GM12865 (cell line): ENCODE measurements at regions not wholly inside any gene's neighbourhood (a gene's known extent, or its start where the extent isn't known, plus 50 kb on each side); places are given as distances from the start of the nearest gene placed in this dataset.
"Not testable (repeated sequence)": the region's sequence is repeated elsewhere in the genome, so short reads cannot be mapped to it uniquely, and the experiment has no call there.

Experiments
- DNase-seq: peaks from one replicate; pipeline ENCODE4 v3.0.0; 2010; ENCODE audit warnings: low read depth
- H3K4me3 ChIP-seq: 2 replicates; pipeline ENCODE4 v1.5.1; 2011; ENCODE audit warnings: mild to moderate bottlenecking, low read depth, low read length, control low read depth

- DNase-seq = not testable (repeated sequence)
Measured at GRCh38 chr1:223952801-223953200, 107.1 kb upstream of the TP53BP2 start.

GRCh38 chr1:223951551-223951950 is 105.8 kb upstream of the TP53BP2 start:
- DNase-seq, H3K4me3 ChIP-seq: not testable (repeated sequence)

More at GRCh38 chr1:223952801-223953200, 107.1 kb upstream of the TP53BP2 start:
- H3K4me3 ChIP-seq = not testable (repeated sequence)

GRCh38 chr1:223949944-223950343 is 104.2 kb upstream of the TP53BP2 start:
- DNase-seq, H3K4me3 ChIP-seq: not testable (repeated sequence)

DNA sequence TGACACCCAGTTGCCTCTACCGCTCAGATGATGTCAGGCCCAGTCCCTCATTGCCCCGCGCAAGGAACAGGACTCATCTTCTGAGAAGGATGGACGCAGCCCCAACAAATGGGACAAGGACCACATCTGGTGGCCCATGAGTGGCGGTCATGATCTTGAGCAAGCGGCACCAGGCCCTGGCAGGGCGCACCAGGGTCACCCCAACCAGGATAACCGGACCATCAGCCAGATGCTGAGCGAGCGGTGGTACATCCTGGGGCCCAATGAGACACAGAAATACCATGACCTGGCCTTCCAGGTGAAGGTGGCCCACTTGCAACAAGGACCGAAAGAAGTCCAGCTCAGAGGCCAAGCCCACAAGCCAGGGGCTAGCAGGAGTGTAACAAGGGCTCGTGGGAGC is 102.3 kb upstream of the TP53BP2 start:
- not testable (repeated sequence) for H3K4me3 ChIP-seq, DNase-seq

GRCh38 chr1:223936592-223936991 is 90.8 kb upstream of the TP53BP2 start:
- not testable (repeated sequence) for DNase-seq, H3K4me3 ChIP-seq

DNA sequence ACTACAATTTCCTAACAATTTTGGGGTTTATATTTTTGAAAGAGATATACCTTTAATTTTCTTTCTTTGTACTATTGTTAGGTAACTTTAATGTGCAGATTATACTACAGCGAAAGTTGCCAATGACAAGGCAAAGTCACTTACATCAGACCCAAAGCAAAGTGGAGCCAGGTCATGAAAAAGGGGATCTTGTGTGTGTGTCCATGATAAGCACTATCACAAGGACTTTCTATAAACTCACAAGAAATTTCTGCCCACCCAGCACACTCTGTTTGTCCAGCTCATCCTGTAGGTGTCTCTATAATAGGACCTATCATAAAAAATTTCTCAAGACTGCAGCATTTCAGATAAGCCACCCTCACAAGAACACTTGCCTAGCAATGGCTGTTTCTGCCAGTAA is 85.7 kb upstream of the TP53BP2 start:
- not testable (repeated sequence) for H3K4me3 ChIP-seq, DNase-seq

DNA sequence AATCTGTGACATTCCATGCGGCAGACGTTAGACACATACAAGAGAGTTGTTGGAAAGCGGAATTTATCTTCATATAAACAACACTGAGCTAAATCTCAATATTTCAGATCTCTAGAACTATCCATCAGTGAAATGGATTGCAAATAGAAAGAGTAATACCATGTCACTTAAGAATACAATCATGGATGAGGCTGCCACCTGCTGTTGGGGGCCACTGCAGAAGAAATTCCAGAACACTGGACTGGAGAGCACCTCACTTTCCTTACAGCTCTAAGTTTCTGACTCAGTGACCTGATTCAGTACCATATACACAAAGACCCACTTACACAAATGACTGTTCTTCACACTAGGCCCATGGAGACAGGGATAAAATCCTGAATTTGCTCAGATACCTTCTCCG is 75.1 kb upstream of the TP53BP2 start:
- not testable (repeated sequence) for DNase-seq, H3K4me3 ChIP-seq

GRCh38 chr1:223915476-223915875 is 69.7 kb upstream of the TP53BP2 start:
- not testable (repeated sequence) for DNase-seq, H3K4me3 ChIP-seq

DNA sequence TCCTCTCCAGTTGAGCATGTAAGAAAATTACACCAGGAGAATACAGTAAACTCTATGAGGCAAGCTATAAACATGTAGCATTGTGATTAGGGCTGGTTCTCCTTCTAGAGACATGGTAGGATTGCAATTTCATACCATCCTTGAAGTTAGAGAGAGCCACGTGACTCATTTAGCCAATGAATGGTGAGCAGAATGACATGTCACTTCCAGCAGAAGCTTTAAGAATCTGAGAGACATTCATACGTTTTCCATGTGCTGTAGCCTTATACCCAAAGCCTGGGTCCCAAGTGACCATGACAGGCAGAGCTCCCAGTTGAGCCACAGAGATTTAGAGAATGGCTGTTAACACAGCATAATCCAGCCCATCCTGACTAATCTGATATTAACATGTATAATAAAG is 68.0 kb upstream of the TP53BP2 start:
- DNase-seq, H3K4me3 ChIP-seq: not testable (repeated sequence)

DNA sequence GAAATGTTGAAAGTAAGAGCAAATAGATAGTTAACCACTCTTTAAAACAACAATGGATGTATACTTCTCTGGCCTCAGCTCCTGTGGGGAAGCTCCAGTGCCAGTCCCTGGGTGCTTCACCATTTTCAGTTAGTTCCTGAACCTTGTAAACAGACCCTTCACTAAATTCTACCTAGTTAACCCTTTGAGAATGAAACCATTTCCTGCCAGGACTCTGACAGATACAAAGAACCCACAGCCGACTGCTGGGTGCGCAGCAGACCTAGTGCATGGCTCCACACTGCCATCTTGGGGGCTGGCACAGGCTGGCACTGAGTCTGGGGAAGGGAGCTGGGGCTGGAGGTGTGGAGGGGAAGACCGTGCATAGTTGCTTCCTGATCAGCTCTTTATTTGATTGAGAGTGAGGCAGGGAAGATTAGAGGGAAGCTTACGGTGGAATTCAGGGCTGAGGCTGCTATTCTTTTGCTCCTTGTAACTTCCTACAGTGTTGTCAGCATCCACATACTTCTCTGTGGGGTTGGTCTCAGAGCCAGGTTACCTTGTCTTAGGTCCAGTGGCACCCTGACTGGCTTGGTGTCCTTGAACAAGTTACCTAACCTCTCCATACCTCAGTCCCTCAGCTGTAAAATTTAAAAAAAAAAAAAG is 62.3 kb upstream of the TP53BP2 start:
- DNase-seq, H3K4me3 ChIP-seq: not testable (repeated sequence)

DNA sequence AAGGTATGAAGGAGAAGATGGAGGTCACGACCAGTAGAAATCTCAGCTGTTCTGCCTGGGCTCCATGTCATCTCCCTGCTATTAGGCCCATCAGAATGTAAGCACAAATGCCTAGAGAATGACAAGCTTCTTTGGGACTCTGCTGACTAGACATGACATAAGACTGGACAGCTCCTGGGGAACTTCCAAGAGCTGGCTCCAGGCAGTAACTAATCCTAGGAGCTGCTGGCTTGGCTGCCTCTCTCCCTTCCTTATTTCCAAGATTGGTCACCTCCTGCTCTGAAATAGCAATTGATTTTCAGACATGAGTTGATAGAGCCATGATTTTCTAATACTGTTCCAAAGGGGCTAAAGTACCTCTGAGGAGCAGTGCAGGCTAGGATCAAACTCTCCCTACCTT is 57.5 kb upstream of the TP53BP2 start:
- H3K4me3 ChIP-seq, DNase-seq: not testable (repeated sequence)

DNA sequence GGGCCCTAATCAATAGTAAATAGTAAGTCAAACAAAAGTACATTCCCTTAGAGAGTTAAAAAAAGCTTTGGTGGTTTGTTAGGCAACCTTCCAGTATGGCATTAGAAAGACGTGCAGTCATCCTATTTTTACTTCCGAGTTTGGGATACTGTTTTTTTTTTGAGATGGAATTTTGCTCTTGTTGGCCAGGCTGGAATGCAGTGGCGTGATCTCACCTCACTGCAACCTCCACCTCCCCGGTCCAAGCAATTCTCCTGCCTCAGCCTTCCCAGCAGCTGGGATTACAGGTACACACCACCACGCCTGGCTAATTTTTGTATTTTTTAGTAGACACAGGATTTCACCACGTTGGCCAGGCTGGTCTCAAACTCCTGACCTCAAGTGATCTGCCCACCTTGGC is 54.0 kb upstream of the TP53BP2 start:
- not testable (repeated sequence) for H3K4me3 ChIP-seq, DNase-seq

DNA sequence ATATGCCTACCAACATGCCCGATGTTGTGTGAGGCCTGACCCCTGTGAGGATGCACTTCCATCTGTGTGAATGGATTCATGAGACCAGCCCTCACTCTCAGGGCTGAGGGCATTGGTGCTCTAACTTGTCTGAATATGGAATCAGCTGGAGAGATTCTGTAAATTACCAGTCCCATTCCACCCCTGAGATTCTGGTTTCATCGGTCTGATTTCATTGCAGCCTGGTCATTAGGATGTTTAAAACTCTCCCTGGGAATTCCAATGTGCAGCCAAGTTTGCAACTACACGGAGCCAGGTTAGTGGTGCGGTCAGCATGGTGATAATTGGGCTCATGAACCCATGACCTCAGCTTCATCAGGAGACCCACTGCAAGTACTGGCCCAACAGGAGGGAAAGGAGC is 51.4 kb upstream of the TP53BP2 start:
- not testable (repeated sequence) for DNase-seq, H3K4me3 ChIP-seq

DNA sequence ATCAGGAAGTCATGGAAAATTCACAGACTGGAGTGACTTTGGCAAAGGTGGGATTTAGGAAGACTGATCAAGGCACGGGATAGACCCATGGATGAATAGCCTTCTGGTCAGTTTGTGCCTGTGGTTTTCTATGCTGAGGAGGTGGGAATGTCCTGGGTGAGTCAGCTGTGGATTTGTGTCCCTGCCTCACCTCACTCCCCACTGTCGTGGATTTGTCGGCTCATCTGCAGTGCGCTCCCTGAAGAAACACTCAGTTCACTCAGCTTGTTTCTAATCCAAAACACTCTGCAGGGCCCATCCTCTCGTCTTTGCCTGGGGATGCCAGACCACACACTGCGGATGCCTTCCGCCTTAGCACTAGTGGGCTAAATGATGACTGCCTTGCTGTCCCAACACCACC is 50.2 kb upstream of the TP53BP2 start:
- DNase-seq, H3K4me3 ChIP-seq: not testable (repeated sequence)
